Amniotic epithelial cell (primary cell): ENCODE measurements at regions not wholly inside any gene's neighbourhood (a gene's known extent, or its start where the extent isn't known, plus 50 kb on each side); places are given as distances from the start of the nearest gene placed in this dataset.
A peak's percentile ranks its signal among the peaks of the same experiment; 100 is the strongest.

Experiments
- DNase-seq: peaks from one replicate; pipeline ENCODE4 v3.0.0-alpha.2; 2010; ENCODE audit warnings: low read depth

DNA sequence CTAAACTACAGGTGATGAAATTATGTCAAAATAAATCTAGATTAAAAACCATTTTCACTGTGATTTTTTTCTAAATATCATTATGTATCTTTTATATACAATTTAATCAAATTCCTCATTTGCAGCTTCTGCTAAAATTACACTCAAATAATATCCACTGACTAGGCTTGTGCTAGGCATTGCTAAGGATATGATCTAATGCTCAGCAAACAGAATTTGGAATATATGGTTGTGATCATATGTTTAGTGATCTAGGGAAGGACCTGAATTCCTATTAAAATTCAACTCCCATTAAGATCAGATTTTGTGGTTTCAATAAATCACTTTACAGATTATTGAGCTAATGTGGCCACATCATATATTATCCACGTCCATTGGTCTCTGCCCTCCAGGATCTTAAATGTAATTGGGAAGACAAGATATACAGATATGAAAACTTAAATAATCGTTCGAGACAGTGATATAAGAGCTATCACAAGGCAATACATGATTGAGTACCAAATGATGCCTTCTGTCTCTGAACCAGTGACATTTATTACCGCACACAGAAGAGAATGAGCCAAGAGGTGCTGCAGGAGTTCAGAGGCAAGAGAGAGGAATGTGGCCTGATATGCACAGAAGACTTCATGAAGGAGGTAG, 206.0 kb upstream of the RPS6KA3 start:
- no peak for DNase-seq

DNA sequence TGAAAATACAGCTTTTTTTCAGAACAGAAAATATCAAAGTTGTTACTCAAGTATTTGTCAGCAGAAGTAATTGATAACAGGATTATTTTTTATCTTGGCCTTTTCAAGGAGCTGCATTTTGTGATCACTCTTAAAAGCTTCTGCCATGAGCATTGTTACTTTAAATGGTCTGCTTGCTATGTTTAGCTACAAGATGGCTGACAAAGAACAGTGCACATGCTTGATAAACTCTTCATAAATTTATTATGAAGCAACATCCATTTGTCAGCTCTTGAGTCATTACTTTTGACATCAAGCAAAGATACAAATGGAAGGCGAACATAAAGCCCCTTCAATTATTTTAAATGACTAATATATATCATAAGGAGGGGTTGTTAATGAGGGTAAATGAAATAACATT, 205.4 kb upstream of the RPS6KA3 start:
- DNase-seq = peak; percentile 64

DNA sequence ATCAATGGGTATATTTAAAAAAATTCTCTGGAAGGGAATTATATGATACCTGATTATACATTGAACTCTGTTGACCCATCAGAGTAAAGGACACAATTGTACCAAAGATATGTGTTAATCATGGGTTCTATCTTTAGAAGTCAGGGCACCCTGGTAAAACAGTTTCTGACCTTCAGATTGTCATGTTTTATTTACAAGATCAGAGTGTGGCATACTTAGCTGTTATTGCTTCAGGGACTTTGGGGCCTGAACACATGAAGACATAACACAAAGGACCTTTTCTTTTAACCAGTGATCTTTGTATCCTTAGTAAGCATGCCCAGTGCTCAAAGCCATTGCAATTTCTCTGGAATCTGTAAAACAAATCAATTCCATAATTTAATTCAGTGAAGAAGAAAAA, 204.8 kb upstream of the RPS6KA3 start:
- no peak for DNase-seq

DNA sequence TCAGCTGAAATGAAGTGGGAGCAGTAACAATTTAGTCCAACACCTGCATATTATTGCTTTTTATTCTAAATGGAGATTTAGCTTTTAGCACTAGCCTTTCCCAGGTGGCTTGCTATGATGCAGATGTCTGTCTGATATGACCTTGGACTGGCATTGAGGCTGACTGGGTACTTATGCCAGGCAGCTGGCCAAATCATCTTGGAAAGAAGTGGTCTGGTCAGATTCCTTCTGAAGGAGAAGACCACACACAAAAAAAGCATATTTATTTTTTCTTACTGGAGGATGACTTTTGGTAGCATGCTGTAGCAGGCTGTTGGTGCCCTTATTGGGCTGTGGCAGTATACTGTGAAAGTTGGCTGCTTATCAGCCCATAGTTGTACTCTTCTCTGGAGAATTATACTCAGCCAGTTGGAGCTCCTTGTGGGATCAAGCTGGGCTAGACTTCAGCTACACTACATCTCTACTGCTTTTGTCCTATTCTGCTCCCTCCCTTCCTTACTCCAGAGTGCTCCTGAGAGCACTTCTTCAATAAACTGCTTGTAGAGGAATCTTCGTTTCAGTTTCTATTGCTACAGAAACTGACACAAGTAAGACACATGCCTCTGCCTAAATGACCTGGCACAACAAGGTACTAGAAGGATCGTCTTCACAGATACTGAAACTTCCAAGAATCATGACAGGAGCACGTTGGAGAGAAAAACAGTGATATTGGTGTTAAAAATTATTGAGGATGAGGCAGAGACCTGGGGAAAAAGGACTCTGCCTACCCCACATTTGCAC, 196.8 kb upstream of the RPS6KA3 start:
- DNase-seq = no peak

DNA sequence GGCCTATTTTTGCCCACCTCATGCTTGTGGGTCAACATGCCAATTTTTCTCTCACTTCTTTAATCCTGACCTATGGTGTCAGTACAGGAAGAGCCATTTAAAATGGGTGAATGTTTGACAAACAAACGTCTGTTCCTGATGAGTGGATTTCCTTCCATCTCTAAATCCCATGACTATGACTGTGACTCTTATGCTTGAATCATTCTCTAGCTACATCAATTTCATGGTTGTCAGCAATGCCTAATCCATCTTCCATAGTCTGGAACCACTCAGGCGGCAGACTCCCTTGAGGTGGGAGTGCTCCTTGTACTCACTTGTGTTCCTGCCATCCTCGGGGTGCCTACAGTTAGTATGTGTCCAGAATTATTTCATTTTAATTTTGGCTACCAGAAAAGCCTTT, 194.9 kb upstream of the RPS6KA3 start:
- DNase-seq = peak; percentile 56

DNA sequence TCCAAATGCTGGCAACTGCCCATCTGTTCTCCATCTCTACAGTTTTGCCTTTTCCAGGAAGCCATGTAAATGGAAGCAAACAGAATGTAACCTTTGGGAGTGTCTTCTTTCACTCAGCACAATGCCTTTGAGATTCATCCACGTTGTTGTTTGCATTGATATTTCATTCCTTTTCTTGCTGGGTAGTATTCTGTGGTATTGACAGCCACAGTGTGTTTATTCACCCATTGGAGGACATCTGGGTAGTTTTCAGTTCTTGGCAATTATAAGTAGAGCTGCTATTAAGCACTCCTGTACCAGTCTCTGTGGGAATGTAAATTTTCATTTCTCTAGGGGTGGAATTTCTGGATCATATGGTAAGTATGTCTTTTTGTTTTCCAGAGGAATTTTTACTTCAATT, 194.3 kb upstream of the RPS6KA3 start:
- no peak for DNase-seq

DNA sequence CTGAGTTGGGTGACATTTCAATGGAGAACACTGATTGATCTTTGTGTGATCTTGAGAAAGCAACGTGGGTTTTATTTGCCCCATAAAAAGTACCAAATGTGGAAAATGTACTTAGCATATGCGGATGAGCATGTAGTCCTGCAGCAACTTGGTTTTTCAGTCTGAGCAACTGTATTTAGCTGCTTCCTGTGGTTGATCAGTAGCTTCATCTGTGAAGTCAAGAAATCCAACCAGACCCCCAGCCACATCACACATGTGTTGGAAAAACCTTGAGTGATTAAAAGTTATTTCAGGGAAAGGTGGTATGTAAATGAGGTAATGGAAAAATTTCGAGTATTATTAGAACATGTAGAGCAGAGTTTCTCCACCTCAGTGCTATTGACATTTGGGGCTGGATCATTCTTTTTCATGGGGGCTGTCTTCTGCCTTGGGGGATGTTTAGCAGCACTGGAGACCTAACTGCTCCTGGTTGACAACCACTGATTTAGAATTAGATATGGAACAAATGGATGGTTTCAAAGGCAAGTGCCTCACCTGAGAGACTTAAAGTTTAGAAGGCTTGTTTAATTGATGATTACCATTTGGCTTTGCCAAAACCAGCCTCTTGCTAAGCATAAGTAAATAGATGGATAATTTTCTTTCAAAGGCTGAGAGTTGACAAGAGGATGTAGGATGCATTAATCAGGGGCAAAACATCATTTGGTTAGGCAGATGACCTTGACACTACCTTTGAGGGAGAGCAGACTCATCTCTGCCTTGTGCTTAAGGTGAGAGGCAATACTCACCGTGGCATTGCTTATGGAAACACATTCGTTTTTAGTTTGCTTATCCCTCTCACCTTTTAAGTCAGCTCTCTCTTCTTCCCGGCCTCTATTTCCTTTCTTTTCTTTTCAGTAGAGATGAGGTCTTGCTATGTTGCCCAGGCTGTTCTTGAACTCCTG, 193.0 kb upstream of the RPS6KA3 start:
- DNase-seq = no peak

DNA sequence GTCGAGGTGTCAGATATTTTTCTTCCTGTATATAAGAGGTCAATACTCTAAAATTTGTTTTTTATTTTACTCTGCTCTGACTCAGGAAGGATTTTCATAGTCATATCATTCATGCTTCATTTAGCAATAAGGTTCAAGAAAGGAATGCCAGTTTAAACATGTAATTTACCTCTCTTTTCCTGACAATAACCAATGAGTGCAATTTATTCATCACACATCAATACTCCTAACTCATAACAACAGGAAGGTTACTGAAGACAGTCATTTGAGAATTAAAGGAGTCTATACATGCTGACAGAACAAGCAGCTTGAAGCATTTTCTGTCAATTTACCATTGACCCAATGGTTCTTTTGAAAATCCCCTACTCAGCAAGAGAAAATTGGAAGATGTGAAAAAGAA, 190.3 kb upstream of the RPS6KA3 start:
- DNase-seq = no peak

DNA sequence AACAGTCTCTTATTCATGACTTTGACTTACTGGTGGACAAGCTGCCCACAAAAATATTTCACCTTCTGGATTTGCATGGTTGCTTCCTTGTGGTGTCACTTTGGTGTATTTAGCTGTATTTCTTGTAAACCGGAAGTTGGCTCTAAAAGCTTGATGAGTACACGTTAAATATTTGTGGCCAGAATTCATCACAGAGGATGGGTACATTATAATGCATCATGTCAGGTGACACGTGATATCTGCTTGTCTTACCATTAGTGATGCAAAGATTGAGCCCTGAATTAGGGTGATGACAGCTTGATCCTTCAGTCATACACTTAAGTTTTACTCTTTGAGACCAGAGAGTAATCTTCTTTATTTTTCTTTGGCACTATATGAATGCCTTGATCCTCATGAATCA, 188.3 kb upstream of the RPS6KA3 start:
- no peak for DNase-seq

DNA sequence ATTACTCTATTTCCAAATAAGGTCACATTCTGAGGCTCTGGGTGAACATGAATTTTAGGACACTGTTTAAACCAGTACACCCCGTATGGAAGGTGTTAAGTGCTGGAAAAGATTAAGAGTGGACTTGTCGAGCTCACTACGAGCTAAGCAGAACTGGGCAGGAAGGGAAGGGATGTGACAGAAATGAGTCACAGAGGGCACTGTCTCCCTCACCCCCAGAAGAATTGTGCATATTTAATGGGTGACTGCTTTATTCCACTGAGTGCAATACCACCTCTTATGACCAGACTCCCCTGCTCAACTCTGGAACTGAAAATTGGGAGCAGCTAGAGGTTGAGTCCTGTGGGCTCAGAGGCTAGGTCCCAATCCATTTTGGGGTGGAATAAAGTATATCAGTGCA, 187.4 kb upstream of the RPS6KA3 start:
- no peak for DNase-seq

DNA sequence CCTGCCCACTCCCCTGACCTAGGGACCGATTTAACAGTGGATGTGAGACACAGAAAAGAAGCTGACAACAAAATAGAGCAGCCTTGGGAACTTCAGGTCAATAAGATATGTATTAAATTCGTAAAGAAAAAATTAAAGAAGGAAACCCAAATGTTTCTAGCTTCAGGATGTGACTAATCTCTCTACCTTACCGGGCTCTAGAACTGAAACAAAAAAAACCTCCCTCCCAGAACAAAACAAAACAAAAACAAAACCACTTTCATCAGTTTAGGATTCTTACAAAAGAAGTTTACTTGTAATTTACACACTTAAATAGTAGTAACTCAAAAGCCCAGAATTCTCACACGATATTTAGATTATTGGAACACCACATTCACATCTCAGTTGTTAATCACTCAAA, 185.8 kb upstream of the RPS6KA3 start:
- DNase-seq = no peak

DNA sequence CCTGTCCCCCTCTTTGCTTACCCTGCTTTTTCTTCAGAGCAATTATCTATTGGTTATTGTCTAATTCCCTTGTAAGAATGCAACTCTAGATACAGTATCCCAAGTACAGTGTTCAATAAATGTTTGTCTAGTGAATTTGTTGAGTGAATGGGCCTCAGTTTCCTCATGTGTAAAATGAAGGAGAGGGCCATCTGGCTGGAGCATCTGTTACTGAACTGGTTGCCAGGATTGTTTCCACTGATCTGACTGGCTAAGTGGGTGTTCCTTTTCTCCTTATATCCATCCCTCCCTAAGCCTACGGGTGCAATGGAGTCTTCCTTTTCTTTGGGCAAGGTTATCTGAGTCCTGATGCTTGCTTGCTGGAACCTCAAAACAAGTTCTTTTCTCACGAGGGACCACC, 185.2 kb upstream of the RPS6KA3 start:
- DNase-seq = no peak

DNA sequence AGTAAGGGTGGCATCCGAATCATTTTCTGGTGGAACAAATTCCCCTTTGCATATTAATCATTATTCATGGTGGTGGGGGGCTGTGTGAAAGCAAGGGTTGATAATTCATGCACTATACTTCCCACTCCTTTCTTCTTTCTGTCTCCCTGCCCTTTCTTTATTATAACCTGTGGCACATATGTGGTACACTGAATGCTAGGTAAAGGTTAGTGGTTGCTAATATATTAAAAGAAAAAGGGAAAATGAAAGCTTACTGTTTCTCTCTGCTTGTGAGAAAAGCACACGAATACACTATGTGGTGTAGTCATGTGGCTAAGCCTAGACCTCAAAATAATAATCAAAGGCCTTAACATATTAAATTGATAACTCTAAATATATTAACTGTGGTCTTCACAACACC, 178.4 kb upstream of the RPS6KA3 start:
- DNase-seq = no peak

DNA sequence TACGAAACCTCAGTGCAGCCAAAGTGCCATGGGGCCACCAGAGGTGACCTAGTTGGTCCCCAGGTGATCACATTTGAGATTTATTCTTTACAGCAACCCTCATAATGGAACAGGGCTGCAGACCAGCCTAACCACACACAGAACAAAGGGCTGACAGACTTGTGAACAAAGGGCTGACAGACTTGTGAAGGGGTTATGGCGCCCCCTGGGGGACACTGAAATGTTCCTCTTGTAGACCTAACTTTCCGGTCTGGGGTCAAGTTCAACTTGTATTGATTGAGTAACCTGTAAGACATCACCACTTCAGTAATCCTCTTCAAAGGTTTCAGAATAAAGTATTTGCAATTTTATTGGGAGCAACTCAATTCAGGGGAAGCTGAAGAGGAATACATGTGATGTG, 175.9 kb upstream of the RPS6KA3 start:
- peak; percentile 82 for DNase-seq

DNA sequence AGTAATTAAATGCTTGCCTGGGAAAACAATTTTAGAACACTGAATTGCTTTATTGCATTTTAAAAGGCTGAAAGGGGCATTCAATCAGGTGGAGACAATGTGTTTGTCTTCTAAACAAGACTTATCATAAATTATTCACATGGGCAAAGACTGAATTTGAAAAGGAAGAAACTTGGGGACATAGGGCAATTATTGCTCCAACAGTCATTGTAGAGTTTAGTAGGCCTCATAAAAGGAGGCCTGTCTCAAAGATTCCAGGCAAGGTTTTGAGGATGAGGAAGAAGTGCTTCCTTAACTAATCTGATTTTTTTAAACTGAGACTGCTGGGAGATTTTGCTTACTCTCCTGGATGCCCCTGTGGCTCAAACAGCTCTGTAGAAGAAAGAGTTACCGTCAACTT, 174.4 kb upstream of the RPS6KA3 start:
- DNase-seq = no peak

DNA sequence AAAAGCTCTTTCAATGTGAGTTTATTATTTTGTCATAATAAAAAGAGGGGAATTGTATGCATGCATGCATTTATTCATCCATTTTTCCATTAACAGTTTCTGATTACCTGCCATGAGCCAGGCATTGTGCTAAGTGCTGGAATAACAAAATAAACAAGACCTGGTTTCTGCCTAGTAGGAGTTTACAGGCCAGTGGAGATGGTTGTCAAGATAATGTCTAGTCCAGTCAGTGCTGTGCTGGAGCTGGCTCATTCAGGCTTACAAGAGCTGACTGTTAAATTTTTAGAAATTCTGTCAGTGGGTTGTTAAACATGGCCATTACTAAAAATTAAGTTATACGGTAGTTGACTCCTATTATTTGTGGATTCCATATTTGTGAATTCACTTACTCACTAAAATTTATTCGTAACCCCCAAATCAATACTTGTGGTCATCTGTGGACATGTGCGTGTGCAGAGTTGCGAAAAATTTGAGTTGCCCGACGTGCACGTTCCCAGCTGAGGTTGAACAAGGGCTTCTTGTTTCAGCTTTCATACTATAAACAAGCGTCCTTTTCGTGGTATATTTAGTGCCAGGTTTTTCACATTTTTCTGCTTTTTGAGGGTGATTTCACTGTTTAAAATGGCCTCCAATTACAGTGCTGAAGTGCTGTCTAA, 172.3 kb upstream of the RPS6KA3 start:
- DNase-seq = peak; percentile 3

DNA sequence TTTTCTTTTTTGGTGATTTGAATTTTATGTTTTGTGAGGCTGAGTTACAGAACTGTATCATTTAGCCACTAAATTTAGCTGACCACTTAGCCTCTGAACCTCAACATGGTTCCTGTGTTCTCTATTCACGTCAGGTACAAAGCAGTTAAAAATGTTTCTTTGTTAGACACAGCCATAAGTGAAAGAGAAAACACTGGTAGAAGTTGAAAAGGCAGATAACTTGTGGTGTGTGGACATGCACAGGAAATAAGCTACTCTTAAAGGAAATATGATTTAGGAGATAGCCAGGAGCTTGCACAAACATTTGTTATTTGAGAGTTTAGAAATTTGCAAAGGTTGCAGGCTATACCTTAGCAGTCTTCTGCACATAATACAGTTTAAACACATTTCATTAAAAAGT, 171.0 kb upstream of the RPS6KA3 start:
- peak; percentile 9 for DNase-seq

DNA sequence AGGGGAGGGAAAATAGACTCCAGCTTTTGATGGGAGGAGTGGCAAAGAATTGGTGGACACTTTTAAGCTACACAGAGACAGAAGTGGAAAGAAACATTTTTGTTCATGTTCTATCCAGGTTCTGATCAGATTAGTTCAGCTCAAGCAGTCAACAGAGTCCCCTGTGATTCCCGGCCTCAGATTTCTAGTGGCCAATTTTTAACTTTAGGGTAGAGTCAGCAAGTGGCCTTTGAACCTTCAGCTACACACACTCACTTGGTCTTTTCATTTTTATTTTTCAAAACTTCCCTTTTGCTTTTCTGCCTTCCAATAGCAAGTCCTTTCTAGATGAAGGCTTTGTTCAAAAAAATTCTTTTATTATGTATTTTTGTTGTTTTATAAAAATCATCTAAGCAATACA, 169.2 kb upstream of the RPS6KA3 start:
- DNase-seq = no peak

DNA sequence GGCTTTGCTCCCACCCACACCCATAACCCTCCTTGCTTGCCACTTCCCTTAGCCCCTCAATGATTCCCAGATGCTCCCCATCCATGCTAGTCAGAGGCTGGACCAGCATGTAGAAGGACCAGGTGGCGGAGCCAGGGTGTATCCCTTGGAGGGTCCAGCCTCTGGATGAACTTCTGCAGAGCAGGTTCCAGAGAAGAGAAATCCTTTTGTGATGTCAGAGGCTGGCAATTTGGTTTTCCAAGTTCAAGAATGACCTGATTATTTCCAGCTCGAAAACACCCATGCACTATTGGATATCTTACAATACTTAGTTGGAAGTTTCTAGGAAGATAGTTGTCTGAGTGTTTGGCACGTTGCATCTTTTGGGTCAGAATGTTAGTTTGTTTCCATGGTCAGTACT, 168.3 kb upstream of the RPS6KA3 start:
- DNase-seq = no peak

DNA sequence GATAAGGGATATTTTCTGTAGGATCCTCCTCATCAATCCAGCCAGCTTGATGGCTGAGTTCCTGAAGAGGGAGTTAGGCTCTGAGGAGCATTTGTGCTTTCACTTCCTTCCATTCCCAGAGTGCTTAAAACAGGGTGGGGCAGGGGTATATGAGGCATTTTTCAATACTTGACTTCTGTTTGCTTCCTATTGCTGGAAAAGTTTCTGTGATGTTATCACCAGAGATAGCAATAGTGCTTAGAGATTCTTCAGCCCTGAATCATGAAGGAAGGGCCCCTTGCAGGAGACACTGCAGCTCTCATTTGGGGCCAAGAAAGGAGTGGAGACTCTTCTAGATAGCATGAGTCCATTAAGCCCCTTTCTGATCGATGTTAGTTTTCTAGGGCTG, 166.7 kb upstream of the RPS6KA3 start:
- peak; percentile 53 for DNase-seq

DNA sequence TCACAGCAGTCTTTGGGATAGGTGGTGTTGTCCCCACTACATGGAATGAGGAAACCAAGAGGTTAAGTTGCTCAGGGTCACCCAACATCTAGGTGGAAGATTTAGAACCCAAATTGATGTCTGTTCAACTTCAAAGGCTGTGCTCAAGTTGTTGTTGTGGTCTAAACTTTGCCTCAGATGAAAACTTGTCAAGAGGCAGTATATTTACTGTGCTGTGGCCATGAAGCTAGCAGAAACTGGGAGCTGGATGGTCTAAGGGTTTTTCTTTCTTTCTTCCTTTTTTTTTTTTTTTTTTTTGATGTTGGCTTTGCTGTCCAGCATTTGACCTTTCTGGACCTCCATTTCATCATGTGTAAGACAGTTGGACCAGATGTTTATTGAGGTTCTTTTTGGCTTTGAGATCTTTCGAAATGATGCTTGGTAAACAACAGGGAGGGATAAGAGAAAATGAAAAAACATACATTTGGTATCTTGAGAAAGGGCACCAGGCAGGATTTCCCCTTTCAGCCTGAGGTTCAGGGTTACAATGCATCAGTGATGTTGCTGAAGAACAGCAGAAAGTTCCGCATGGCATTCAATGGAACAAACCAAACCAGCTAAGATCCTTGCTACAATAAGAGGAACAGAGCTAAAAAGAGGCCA, 166.2 kb upstream of the RPS6KA3 start:
- DNase-seq = peak; percentile 64

DNA sequence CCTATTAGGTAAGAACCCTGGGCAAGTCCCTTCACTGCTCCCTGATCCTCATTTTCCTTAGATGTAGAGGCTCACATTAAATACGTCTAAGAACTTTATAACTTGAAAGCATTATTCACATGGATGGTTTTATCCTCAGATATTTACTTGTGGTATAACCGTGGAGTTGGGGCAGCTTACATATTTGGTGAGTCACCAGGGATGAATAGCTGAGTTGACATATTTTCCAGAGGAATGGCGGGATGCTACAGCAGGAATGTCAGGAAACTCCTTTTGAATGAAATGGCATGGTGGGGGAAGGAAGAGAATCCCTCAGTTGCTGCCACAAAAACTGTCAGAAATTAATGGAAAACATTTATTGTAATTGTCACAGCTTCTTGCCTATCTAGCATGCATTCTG, 165.3 kb upstream of the RPS6KA3 start:
- DNase-seq = peak; percentile 73
